HT1080 (cell line): ENCODE measurements at regions not wholly inside any gene's neighbourhood (a gene's known extent, or its start where the extent isn't known, plus 50 kb on each side); places are given as distances from the start of the nearest gene placed in this dataset.
A peak's percentile ranks its signal among the peaks of the same experiment; 100 is the strongest.

Experiments used
- DNase-seq: peaks from one replicate; pipeline ENCODE4 v3.0.0-alpha.2; 2015; ENCODE audit warnings: low read depth

- DNase-seq: no peak
Observed at GRCh38 chr21:21996891-21997290, 998.7 kb downstream of the NCAM2 start.

GRCh38 chr21:21997390-21998333 lies 999.5 kb downstream of the NCAM2 start:
- peak; percentile 31 for DNase-seq

- peak; percentile 48 for DNase-seq
Observed at GRCh38 chr21:22019766-22020165, 1021.6 kb downstream of the NCAM2 start.

GRCh38 chr21:22020221-22020620 lies 1022.0 kb downstream of the NCAM2 start:
- no peak for DNase-seq

- DNase-seq: peak; percentile 73
Observed at GRCh38 chr21:22023896-22024295, 1025.7 kb downstream of the NCAM2 start.

- DNase-seq: no peak
Observed at GRCh38 chr21:22044431-22044830, 1046.2 kb downstream of the NCAM2 start.

- DNase-seq: no peak
Observed at GRCh38 chr21:22046576-22046975, 1048.4 kb downstream of the NCAM2 start.

GRCh38 chr21:22056904-22057303 lies 1058.7 kb downstream of the NCAM2 start:
- no peak for DNase-seq

GRCh38 chr21:22062472-22063139 lies 1064.4 kb downstream of the NCAM2 start:
- no peak for DNase-seq

GRCh38 chr21:22063140-22063539 lies 1064.9 kb downstream of the NCAM2 start:
- DNase-seq: no peak

GRCh38 chr21:22076471-22076870 lies 1078.3 kb downstream of the NCAM2 start:
- no peak for DNase-seq

- DNase-seq: no peak
Observed at GRCh38 chr21:22083899-22084298, 1085.7 kb downstream of the NCAM2 start.

GRCh38 chr21:22096314-22096713 lies 1098.1 kb downstream of the NCAM2 start:
- DNase-seq: no peak

GRCh38 chr21:22106720-22107410 lies 1108.7 kb downstream of the NCAM2 start:
- DNase-seq: no peak

GRCh38 chr21:22115746-22116145 lies 1117.5 kb downstream of the NCAM2 start:
- DNase-seq: no peak

GRCh38 chr21:22120616-22121266 lies 1122.5 kb downstream of the NCAM2 start:
- peak; percentile 27 for DNase-seq

GRCh38 chr21:22125581-22125980 lies 1127.4 kb downstream of the NCAM2 start:
- no peak for DNase-seq

GRCh38 chr21:22128671-22129070 lies 1130.5 kb downstream of the NCAM2 start:
- DNase-seq: no peak

GRCh38 chr21:22132358-22133071 lies 1134.3 kb downstream of the NCAM2 start:
- DNase-seq: no peak

- no peak for DNase-seq
Observed at GRCh38 chr21:22136740-22137139, 1138.5 kb downstream of the NCAM2 start.
